Common myeloid progenitor, CD34-positive (primary cell): ENCODE measurements at regions not wholly inside any gene's neighbourhood (a gene's known extent, or its start where the extent isn't known, plus 50 kb on each side); places are given as distances from the start of the nearest gene placed in this dataset.

Source experiments
- CTCF ChIA-PET: fragments of 350-600 bp; sonication (Branson Sonifier 250); formaldehyde crosslinking; loops from one replicate; lab custom pipeline; 2021; ENCODE audit warnings: antibody characterized with exemption; lab: Charles Lee
- POLR2A ChIA-PET: fragments of 350-600 bp; sonication (Branson Sonifier 250); formaldehyde crosslinking; loops from one replicate; lab custom pipeline; 2021; ENCODE audit warnings: antibody characterized with exemption; lab: Charles Lee
- DNase-seq, 3 donors: peaks; one replicate each; pipeline versions ENCODE4 v3.0.0 to v3.0.0-alpha.2; 2013
- H3K27ac ChIP-seq, 2 experiments: 1 replicate in 1 of 2; 2 replicates in 1 of 2; pipeline ENCODE4 v1.7.0; 2013; ENCODE audit warnings: inconsistent platforms in 2 of 2, low read length in 2 of 2, mild to moderate bottlenecking in 2 of 2, low read depth in 1 of 2, moderate library complexity in 1 of 2; ENCODE audit not compliant: severe bottlenecking in 2 of 2, insufficient read depth in 1 of 2, poor library complexity in 1 of 2
- H3K27me3 ChIP-seq, 5 experiments: replicated peaks in 2 of 5; 1 replicate in 3 of 5; 2 replicates in 2 of 5; pipeline versions ENCODE4 v1.6.1 to v1.7.0; 2013; ENCODE audit warnings: low read length in 4 of 5, mild to moderate bottlenecking in 2 of 5, moderate library complexity in 2 of 5, inconsistent platforms in 1 of 5; ENCODE audit not compliant: insufficient read depth in 5 of 5, control insufficient read depth in 4 of 5
- H3K36me3 ChIP-seq, 4 experiments: 1 replicate in 2 of 4; 2 replicates in 2 of 4; pipeline versions ENCODE4 v1.6.1 to v1.7.0; 2013; ENCODE audit warnings: low read length in 3 of 4, control low read depth in 1 of 4, mild to moderate bottlenecking in 1 of 4; ENCODE audit not compliant: control insufficient read depth in 4 of 4, insufficient read depth in 4 of 4
- H3K4me1 ChIP-seq, 4 experiments: 1 replicate in 3 of 4; 2 replicates in 1 of 4; pipeline versions ENCODE4 v1.6.1 to v1.7.1; 2013; ENCODE audit warnings: low read length in 3 of 4, mild to moderate bottlenecking in 3 of 4, control low read depth in 1 of 4, inconsistent platforms in 1 of 4, moderate library complexity in 1 of 4; ENCODE audit not compliant: control insufficient read depth in 4 of 4, insufficient read depth in 4 of 4; ENCODE audit errors: control extremely low read depth in 1 of 4
- H3K4me3 ChIP-seq, 7 experiments: 1 replicate in 4 of 7; 2 replicates in 3 of 7; pipeline versions ENCODE4 v1.5.1 to v1.7.0; 2013; ENCODE audit warnings: mild to moderate bottlenecking in 7 of 7, low read length in 6 of 7, moderate library complexity in 6 of 7, inconsistent platforms in 2 of 7, low read depth in 2 of 7, control low read depth in 1 of 7; ENCODE audit not compliant: insufficient read depth in 4 of 7, control insufficient read depth in 1 of 7; ENCODE audit errors: extremely low read depth in 1 of 7
- H3K9me3 ChIP-seq, 5 experiments: 1 replicate in 4 of 5; 2 replicates in 1 of 5; pipeline versions ENCODE4 v1.6.1 to v1.7.1; 2013; ENCODE audit warnings: low read length in 4 of 5, mild to moderate bottlenecking in 2 of 5, inconsistent platforms in 1 of 5, low read depth in 1 of 5, moderate library complexity in 1 of 5; ENCODE audit not compliant: control insufficient read depth in 4 of 5, insufficient read depth in 2 of 5; ENCODE audit errors: control extremely low read depth in 1 of 5
- WGBS: methylation state at CpG from one replicate; pipeline ENCODE4 v1.1.5; 2013; ENCODE audit not compliant: insufficient coverage; 5-methylcytosine and 5-hydroxymethylcytosine counted together

GRCh38 chr4:155526452-155527169, 140.0 kb upstream of the GUCY1A1 start:
- Histone ChIP-seq H3K36me3 (no peaks in the 10 kb centered on the region), H3K27me3 (no peaks in the 10 kb centered on the region), H3K27ac (peak overlapping the region; percentile 17 to 62), H3K4me3 (peak overlapping the region in 5 of 7 experiments; percentile 9 to 69 (median 48)), H3K9me3 (peaks cover 0 to 7% (median 5%) of the 10 kb centered on the region in 5 experiments), H3K4me1 (peaks cover 6 to 59% (median 11%) of the 10 kb centered on the region in 4 experiments)
- WGBS = 36% methylated on average over 5 of the region's 8 CpGs
- CTCF ChIA-PET = no interaction called here
- peak in 1 of 3 donors; percentile 37 for DNase-seq
- POLR2A ChIA-PET = interaction anchor here (0.6 kb wide), 1 partner anchor 18 kb away, joined by 3 read pairs; no protein-coding TSS in a partner anchor

DNA sequence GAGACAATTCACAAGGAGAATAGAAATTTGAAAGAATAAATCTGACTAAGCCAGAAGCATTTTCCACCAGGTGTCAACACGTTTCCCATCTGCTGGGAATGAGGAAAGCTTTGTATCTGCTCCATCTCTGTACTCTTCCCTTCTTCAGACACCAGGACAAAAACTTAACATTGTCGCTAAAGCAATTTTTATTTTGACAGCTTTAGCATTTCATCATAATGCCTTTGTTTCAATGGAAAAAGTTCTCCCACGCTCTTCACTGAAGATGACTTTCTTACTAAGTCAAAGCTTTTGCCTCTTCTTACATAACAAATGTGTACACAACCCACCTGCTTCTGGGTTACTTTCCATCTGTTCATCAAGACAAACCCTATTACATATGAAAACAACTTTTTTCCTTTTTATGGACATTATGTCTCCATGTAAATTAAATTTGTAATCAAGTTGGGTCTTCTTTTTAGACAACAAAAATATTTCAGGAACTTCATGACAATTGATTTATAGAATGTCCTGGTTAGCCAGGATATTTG, 141.7 kb upstream of the GUCY1A1 start:
- no peak for DNase-seq
- H3K27me3 ChIP-seq = no peaks in the 10 kb centered on the region
- WGBS = 75% methylated on average over 3 of the region's 3 CpGs
- H3K4me3 ChIP-seq = no peak overlapping the region
- H3K27ac ChIP-seq = no peak overlapping the region
- peaks cover 6 to 46% (median 9%) of the 10 kb centered on the region in 4 experiments for H3K4me1 ChIP-seq
- H3K36me3 ChIP-seq = no peaks in the 10 kb centered on the region
- ChIA-PET CTCF (no interaction called here), POLR2A (no interaction called here)
- peaks cover 0 to 15% (median 5%) of the 10 kb centered on the region in 5 experiments for H3K9me3 ChIP-seq

DNA sequence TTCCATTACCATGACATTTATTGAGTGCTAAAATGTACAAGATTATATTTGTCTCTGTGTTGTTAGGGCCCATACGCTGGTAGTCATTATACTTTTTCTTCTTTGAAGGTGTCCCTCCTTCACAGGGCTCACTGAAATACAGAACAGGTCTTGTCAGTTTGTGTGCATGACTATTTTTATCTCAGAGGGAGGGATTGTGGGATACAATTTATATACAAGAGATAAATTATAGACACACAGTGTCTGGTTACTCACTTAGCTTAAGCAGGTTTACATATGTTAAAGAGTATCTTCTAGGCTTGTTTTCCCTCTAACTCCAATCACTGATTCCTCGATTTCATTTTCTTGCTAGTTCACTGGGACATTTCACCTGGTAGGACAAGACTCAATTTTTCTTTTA, 143.3 kb upstream of the GUCY1A1 start:
- CTCF ChIA-PET = interaction anchor here (0.8 to 1.2 kb wide), 2 partner anchors 17 to 263 kb away, joined by 3 read pairs; no protein-coding TSS in a partner anchor
- H3K27me3 ChIP-seq = no peaks in the 10 kb centered on the region

GRCh38 chr4:155522201-155522600, 144.4 kb upstream of the GUCY1A1 start:
- CTCF ChIA-PET = interaction anchor here (1.0 to 1.7 kb wide), 3 partner anchors 25 to 265 kb away, joined by 3 read pairs; no protein-coding TSS in a partner anchor

More for the DNA sequence above, 143.3 kb upstream of the GUCY1A1 start:
- DNase-seq = no peak
- POLR2A ChIA-PET = no interaction called here
- H3K27ac ChIP-seq = no peak overlapping the region
- H3K4me1 ChIP-seq = peaks cover 6 to 31% (median 7%) of the 10 kb centered on the region in 4 experiments
- H3K4me3 ChIP-seq = no peak overlapping the region
- peaks cover 0 to 15% (median 5%) of the 10 kb centered on the region in 5 experiments for H3K9me3 ChIP-seq
- H3K36me3 ChIP-seq = no peaks in the 10 kb centered on the region
- no CpG with 5 or more reads among the region's 2 CpGs for WGBS

DNA sequence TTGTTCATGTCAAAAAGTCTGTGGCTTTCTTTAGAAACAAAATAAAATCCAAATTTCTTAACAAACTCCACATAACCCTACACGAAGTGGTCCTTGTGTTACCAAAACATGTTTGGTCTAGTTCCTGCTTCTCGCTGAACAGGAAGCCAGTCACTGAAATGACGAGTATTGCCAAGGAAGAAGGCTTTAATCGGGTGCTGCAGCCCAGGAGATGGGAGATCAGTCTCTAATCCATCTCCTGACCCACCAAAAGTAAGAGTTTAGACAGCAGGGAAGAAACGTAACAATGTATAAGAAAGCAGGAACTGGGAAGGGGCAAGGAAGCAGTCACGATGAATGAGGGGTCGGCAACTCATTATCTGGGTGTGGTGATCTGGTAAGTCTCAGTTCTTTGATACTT, 144.6 kb upstream of the MAP9 start:
- CTCF ChIA-PET = interaction anchor here (1.0 to 1.7 kb wide), 3 partner anchors 24 to 266 kb away, joined by 3 read pairs; no protein-coding TSS in a partner anchor

More at GRCh38 chr4:155522201-155522600, 144.4 kb upstream of the GUCY1A1 start:
- H3K27me3 ChIP-seq = no peaks in the 10 kb centered on the region
- H3K27ac ChIP-seq = no peak overlapping the region
- DNase-seq = no peak
- H3K4me1 ChIP-seq = peaks cover 6 to 28% (median 7%) of the 10 kb centered on the region in 4 experiments
- H3K36me3 ChIP-seq = no peaks in the 10 kb centered on the region
- POLR2A ChIA-PET = no interaction called here
- WGBS = no CpG with 5 or more reads among the region's 2 CpGs
- H3K9me3 ChIP-seq = peaks cover 0 to 15% (median 5%) of the 10 kb centered on the region in 5 experiments
- no peak overlapping the region for H3K4me3 ChIP-seq

GRCh38 chr4:155515444-155516075, 138.8 kb upstream of the MAP9 start:
- H3K36me3 ChIP-seq = no peaks in the 10 kb centered on the region
- no peaks in the 10 kb centered on the region for H3K27me3 ChIP-seq
- CTCF ChIA-PET = no interaction called here
- no peak overlapping the region for H3K4me3 ChIP-seq
- peaks cover 0 to 4% (median 2%) of the 10 kb centered on the region in 4 experiments for H3K4me1 ChIP-seq
- DNase-seq = no peak
- POLR2A ChIA-PET = interaction anchor here (0.6 kb wide), 1 partner anchor 253 kb away, joined by 3 read pairs; no protein-coding TSS in a partner anchor
- WGBS = no CpG with 5 or more reads among the region's 3 CpGs
- no peaks in the 10 kb centered on the region for H3K9me3 ChIP-seq
- H3K27ac ChIP-seq = no peak overlapping the region

More for the DNA sequence above, 144.6 kb upstream of the MAP9 start:
- POLR2A ChIA-PET = no interaction called here
- no peaks in the 10 kb centered on the region for H3K36me3 ChIP-seq
- H3K4me3 ChIP-seq = no peak overlapping the region
- DNase-seq = no peak
- H3K27me3 ChIP-seq = no peaks in the 10 kb centered on the region
- 75% methylated on average over 5 of the region's 7 CpGs for WGBS
- H3K4me1 ChIP-seq = peaks cover 2 to 20% (median 2%) of the 10 kb centered on the region in 4 experiments
- H3K27ac ChIP-seq = no peak overlapping the region
- peaks cover 0 to 15% (median 5%) of the 10 kb centered on the region in 5 experiments for H3K9me3 ChIP-seq
